HCT116 (cell line): ENCODE measurements at regions not wholly inside any gene's neighbourhood (a gene's known extent, or its start where the extent isn't known, plus 50 kb on each side); places are given as distances from the start of the nearest gene placed in this dataset.

Experiments
- ATAC-seq: fragments of 200-7000 bp; cut with Tn5 transposase; 2 replicates; pipeline ENCODE4 v1.9.1; 2020; ENCODE audit warnings: mild to moderate bottlenecking, moderate library complexity
- BruUV-seq: library from RNA; stranded (reverse); fragments of 400-500 nt; replicated peaks from 2 replicates; lab custom pipeline; 2021; lab: Mats Ljungman, UMichigan
- CTCF ChIA-PET: fragments of 300-600 bp; sonication (Branson Sonifier 250); formaldehyde crosslinking; loops from one replicate; lab custom pipeline; 2021; ENCODE audit warnings: antibody characterized with exemption; lab: Charles Lee
- POLR2A ChIA-PET: fragments of 300-600, 350-600 bp; sonication (Branson Sonifier 250); formaldehyde crosslinking; loops from one replicate; lab custom pipeline; 2021; ENCODE audit warnings: antibody characterized with exemption; lab: Charles Lee
- RAD21 ChIA-PET, 2 experiments: fragments of 300-600 bp; sonication (Branson Sonifier 250); formaldehyde crosslinking; loops; one replicate each; lab custom pipeline; 2023; ENCODE audit warnings: low total read pairs in 2 of 2; ENCODE audit not compliant: uncharacterized antibody in 2 of 2, unreplicated experiment in 2 of 2, low non-redundant PET in 1 of 2; lab: Charles Lee
- DNase-seq: peaks from one replicate; pipeline ENCODE4 v3.0.0-alpha.2; 2010; ENCODE audit warnings: low read depth, low spot score
- H2AFZ ChIP-seq: fragments of 200-600 bp; shearing (Covaris generic), sonication (generic); 2 replicates; pipeline ENCODE4 v1.6.1; 2017; ENCODE audit warnings: low read depth, mixed run types, mixed read lengths, antibody characterized with exemption, low read length; ENCODE audit not compliant: poor library complexity, severe bottlenecking
- H3K27ac ChIP-seq: 2 replicates; pipeline ENCODE4 v1.5.1; 2012; ENCODE audit warnings: low read depth, low read length
- H3K27me3 ChIP-seq: fragments of 200-600 bp; sonication (generic); 2 replicates; pipeline ENCODE4 v1.6.1; 2016; ENCODE audit warnings: mixed run types, low read length, mixed read lengths; ENCODE audit not compliant: insufficient read depth
- H3K36me3 ChIP-seq, 2 experiments: fragments of 200-500 bp in 1 of 2; fragments of 200-600 bp in 1 of 2; sonication (Bioruptor generic) in 1 of 2; sonication (generic) in 1 of 2; 2 replicates each; pipeline versions ENCODE4 v1.5.1 to v1.6.1; 2014 to 2016; ENCODE audit warnings: low read length in 2 of 2, inconsistent platforms in 1 of 2, mixed read lengths in 1 of 2, mixed run types in 1 of 2; ENCODE audit not compliant: insufficient read depth in 2 of 2, control insufficient read depth in 1 of 2
- H3K4me1 ChIP-seq, 2 experiments: fragments of 200-600 bp in 1 of 2; sonication (generic) in 1 of 2; 2 replicates each; pipeline versions ENCODE4 v1.5.1 to v1.6.1; 2012 to 2017; ENCODE audit warnings: low read length in 2 of 2, inconsistent platforms in 1 of 2, mild to moderate bottlenecking in 1 of 2, mixed read lengths in 1 of 2, mixed run types in 1 of 2, moderate library complexity in 1 of 2; ENCODE audit not compliant: insufficient read depth in 2 of 2, control insufficient read depth in 1 of 2
- H3K4me2 ChIP-seq: fragments of 200-600 bp; sonication (generic); 2 replicates; pipeline ENCODE4 v1.6.1; 2017; ENCODE audit warnings: mixed run types, low read length, mixed read lengths
- H3K4me3 ChIP-seq, 2 experiments: fragments of 200-600 bp in 1 of 2; sonication (generic) in 1 of 2; replicated peaks in 1 of 2; 2 replicates each; pipeline ENCODE4 v1.5.1; 2011 to 2016; ENCODE audit warnings: low read length in 2 of 2, control low read depth in 1 of 2, low read depth in 1 of 2, mild to moderate bottlenecking in 1 of 2, mixed read lengths in 1 of 2, mixed run types in 1 of 2
- H3K79me2 ChIP-seq: fragments of 200-600 bp; sonication (generic); 2 replicates; pipeline ENCODE4 v1.6.1; 2017; ENCODE audit warnings: mild to moderate bottlenecking, mixed run types, low read length, moderate library complexity, mixed read lengths; ENCODE audit not compliant: insufficient read depth
- H3K9ac ChIP-seq: fragments of 200-600 bp; sonication (generic); 2 replicates; pipeline ENCODE4 v1.6.1; 2016; ENCODE audit warnings: low read length, mixed read lengths
- H3K9me2 ChIP-seq: fragments of 200-600 bp; sonication (generic), shearing (Covaris generic); 2 replicates; pipeline ENCODE4 v1.6.1; 2017; ENCODE audit warnings: mixed run types, mild to moderate bottlenecking, moderate library complexity; ENCODE audit not compliant: insufficient read depth
- H3K9me3 ChIP-seq, 2 experiments: fragments of 200-500 bp in 1 of 2; fragments of 200-600 bp in 1 of 2; sonication (Bioruptor generic) in 1 of 2; sonication (generic) in 1 of 2; 2 replicates each; pipeline ENCODE4 v1.6.1; 2014 to 2017; ENCODE audit warnings: low read length in 2 of 2, mixed read lengths in 2 of 2, inconsistent platforms in 1 of 2, low read depth in 1 of 2, mild to moderate bottlenecking in 1 of 2, mixed run types in 1 of 2, moderate library complexity in 1 of 2; ENCODE audit not compliant: control insufficient read depth in 1 of 2, insufficient read depth in 1 of 2
- H4K20me1 ChIP-seq: fragments of 200-600 bp; sonication (generic), shearing (Covaris generic); 2 replicates; pipeline ENCODE4 v1.6.1; 2017; ENCODE audit warnings: mixed run types, mild to moderate bottlenecking, moderate library complexity; ENCODE audit not compliant: insufficient read depth
- ATF3 ChIP-seq: IDR thresholded peaks from 2 replicates; pipeline ENCODE4 v1.6.1; 2012
- EGR1 ChIP-seq: IDR thresholded peaks from 2 replicates; pipeline ENCODE4 v1.6.1; 2012; ENCODE audit warnings: low read depth
- ELF1 ChIP-seq: IDR thresholded peaks from 2 replicates; pipeline ENCODE4 v1.6.1; 2012; ENCODE audit warnings: low read depth, borderline replicate concordance
- EZH2phosphoT487 ChIP-seq: fragments of 200-600 bp; IDR thresholded peaks from 2 replicates; pipeline ENCODE4 v1.6.1; 2018; ENCODE audit warnings: antibody characterized with exemption, borderline replicate concordance
- FOSL1 ChIP-seq: IDR thresholded peaks from 2 replicates; pipeline ENCODE4 v1.6.1; 2012; ENCODE audit warnings: low read depth
- JUND ChIP-seq: IDR thresholded peaks from 2 replicates; pipeline ENCODE4 v1.6.1; 2012
- REST ChIP-seq: IDR thresholded peaks from 2 replicates; pipeline ENCODE4 v1.6.1; 2012; ENCODE audit warnings: low read depth
- SRF ChIP-seq: IDR thresholded peaks from 2 replicates; pipeline ENCODE4 v1.6.1; 2012; ENCODE audit warnings: low read depth
- YY1 ChIP-seq: IDR thresholded peaks from 2 replicates; pipeline ENCODE4 v1.6.1; 2011; ENCODE audit warnings: low read length, low read depth, moderate library complexity, mild to moderate bottlenecking; ENCODE audit not compliant: insufficient replicate concordance; ENCODE audit errors: extremely low read depth
- ZBTB33 ChIP-seq: IDR thresholded peaks from 2 replicates; pipeline ENCODE4 v1.6.1; 2011; ENCODE audit warnings: mild to moderate bottlenecking, low read length, moderate library complexity; ENCODE audit not compliant: insufficient replicate concordance; ENCODE audit errors: extremely low read depth
- intact Hi-C: fragments of 100-400 bp; cut with micrococcal nuclease; formaldehyde crosslinking; loops from 2 replicates; pipeline ENCODE4 v1.10.0; 2022

GRCh38 chr4:114399105-114399504, 199.5 kb upstream of the UGT8 start:
- Histone ChIP-seq H3K4me3 (no peak overlapping the region), H3K79me2 (no peaks in the 10 kb centered on the region), H3K9me2 (no peaks in the 10 kb centered on the region), H3K9ac (no peak overlapping the region), H3K27ac (no peak overlapping the region), H3K27me3 (no peaks in the 10 kb centered on the region), H3K9me3 (no peaks in the 10 kb centered on the region)
- RAD21 ChIA-PET = no interaction called here
- intact Hi-C loops = no loop called here
- TF ChIP-seq ATF3 = no peak
- no peak for TF ChIP-seq ZBTB33
- TF ChIP-seq SRF = no peak
- TF ChIP-seq YY1 = no peak
- TF ChIP-seq FOSL1 = no peak
- TF ChIP-seq ELF1 = no peak
- TF ChIP-seq JUND = no peak
- no peak for TF ChIP-seq REST
- TF ChIP-seq EGR1 = no peak
- TF ChIP-seq EZH2phosphoT487 = no peak
- TF ChIP-seq, all 23 proteins: peak for 0
- Histone ChIP-seq H3K4me1 (peaks cover 0 to 5% of the 10 kb centered on the region in 2 experiments; a peak in 1 of 4 replicates), H4K20me1 (no peaks in the 10 kb centered on the region), H3K4me2 (no peak overlapping the region), H3K36me3 (no peaks in the 10 kb centered on the region), H2AFZ (no peak overlapping the region)
- POLR2A ChIA-PET = no interaction called here
- BruUV-seq = no TSS peak
- ATAC-seq (no peak), DNase-seq (no peak)
- CTCF ChIA-PET = no interaction called here
